B cell (primary cell): ENCODE measurements at regions not wholly inside any gene's neighbourhood (a gene's known extent, or its start where the extent isn't known, plus 50 kb on each side); places are given as distances from the start of the nearest gene placed in this dataset.

Experiments used
- CTCF ChIP-seq: fragments of 200-600 bp; IDR thresholded peaks from one replicate; pipeline ENCODE4 v1.8.0; 2022; ENCODE audit warnings: antibody characterized with exemption, mild to moderate bottlenecking
- EZH2 ChIP-seq: IDR thresholded peaks from 2 replicates; pipeline ENCODE4 v1.6.1; 2012; ENCODE audit warnings: borderline replicate concordance, low read depth, mild to moderate bottlenecking, moderate library complexity, low read length; ENCODE audit not compliant: insufficient read depth, poor library complexity, severe bottlenecking

GRCh38 chr4:27442146-27442545 is 581.5 kb downstream of the STIM2 start:
- TF ChIP-seq CTCF = no peak
- no peak for TF ChIP-seq EZH2
